ENCODE measurements at regions not wholly inside any gene's neighbourhood (a gene's known extent, or its start where the extent isn't known, plus 50 kb on each side); places are given as distances from the start of the nearest gene placed in this dataset.

DNA sequence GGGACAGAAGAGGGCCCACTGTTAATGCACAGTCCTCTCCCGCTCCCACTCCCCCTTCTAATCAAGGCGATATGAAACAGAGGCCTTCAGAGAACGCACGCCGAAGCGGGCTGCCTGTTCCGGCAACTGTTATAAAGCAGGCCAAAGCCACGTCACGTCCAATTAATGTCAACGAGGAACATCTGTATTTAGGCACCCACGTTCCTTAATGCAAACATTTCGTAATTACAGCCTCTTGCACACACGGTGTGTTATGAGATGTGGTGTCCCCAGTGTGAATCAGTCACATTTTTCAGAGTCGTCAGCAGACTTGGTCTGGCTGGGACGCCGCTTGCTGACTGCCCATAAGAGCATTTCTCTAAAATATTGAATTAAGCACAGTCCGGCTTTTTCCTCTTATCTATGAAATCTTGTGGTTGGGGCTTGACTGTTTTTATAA lies 339.0 kb downstream of the NSG2 start:
- TF ChIP-seq, protein P1, sequence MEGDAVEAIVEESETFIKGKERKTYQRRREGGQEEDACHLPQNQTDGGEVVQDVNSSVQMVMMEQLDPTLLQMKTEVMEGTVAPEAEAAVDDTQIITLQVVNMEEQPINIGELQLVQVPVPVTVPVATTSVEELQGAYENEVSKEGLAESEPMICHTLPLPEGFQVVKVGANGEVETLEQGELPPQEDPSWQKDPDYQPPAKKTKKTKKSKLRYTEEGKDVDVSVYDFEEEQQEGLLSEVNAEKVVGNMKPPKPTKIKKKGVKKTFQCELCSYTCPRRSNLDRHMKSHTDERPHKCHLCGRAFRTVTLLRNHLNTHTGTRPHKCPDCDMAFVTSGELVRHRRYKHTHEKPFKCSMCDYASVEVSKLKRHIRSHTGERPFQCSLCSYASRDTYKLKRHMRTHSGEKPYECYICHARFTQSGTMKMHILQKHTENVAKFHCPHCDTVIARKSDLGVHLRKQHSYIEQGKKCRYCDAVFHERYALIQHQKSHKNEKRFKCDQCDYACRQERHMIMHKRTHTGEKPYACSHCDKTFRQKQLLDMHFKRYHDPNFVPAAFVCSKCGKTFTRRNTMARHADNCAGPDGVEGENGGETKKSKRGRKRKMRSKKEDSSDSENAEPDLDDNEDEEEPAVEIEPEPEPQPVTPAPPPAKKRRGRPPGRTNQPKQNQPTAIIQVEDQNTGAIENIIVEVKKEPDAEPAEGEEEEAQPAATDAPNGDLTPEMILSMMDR (IDR thresholded peaks at IDR 0.05), result no peak
- ATAC-seq (ENCODE audit: insufficient number of reproducible peaks, low FRiP score, low read depth), result no peak
- H3K27ac ChIP-seq, result no peak overlapping the region
- H3K9me3 ChIP-seq, result no peaks in the 10 kb centered on the region
- no peak for DNase-seq (ENCODE audit: low spot score)
- H3K36me3 ChIP-seq, result no peaks in the 10 kb centered on the region
- H3K4me3 ChIP-seq, result no peak overlapping the region
- no peaks in the 10 kb centered on the region for H3K27me3 ChIP-seq (replicated peaks; ENCODE audit: insufficient read depth)
- H3K4me1 ChIP-seq (ENCODE audit: control insufficient read depth in 1 of 2, low read depth in 2 of 2), result peaks cover 0 to 4% of the 10 kb centered on the region in 2 donors

DNA sequence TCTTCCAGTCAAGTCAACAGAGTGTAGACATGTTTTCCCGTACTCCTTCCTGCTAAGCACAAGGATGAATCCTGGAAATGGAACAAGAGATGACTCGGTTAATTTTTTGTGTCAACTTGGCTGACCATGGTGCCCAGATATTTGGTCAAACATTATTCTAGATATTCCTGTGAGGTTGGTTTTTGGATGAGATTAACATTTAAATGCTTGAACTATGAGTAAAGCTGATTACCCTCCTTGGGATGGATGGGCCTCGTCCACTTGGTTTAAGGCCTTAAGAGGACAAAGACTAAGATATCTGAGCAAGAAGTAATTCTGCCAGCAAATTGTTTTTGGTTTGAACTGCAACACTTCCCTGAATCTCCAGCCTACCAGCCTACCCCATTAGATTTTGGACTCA lies 338.1 kb upstream of the MSX2 start:
- Histone ChIP-seq H3K4me1 (ENCODE audit: control insufficient read depth in 1 of 2, low read depth in 2 of 2) (peaks cover 0 to 4% of the 10 kb centered on the region in 2 donors), H3K36me3 (no peaks in the 10 kb centered on the region), H3K4me3 (no peak overlapping the region), H3K27me3 (replicated peaks; ENCODE audit: insufficient read depth) (no peaks in the 10 kb centered on the region), H3K9me3 (no peaks in the 10 kb centered on the region), H3K27ac (no peak overlapping the region)
- DNase-seq (ENCODE audit: low spot score) (no peak), ATAC-seq (ENCODE audit: insufficient number of reproducible peaks, low FRiP score, low read depth) (no peak)
- TF ChIP-seq, protein P1 (IDR thresholded peaks at IDR 0.05), result no peak

DNA sequence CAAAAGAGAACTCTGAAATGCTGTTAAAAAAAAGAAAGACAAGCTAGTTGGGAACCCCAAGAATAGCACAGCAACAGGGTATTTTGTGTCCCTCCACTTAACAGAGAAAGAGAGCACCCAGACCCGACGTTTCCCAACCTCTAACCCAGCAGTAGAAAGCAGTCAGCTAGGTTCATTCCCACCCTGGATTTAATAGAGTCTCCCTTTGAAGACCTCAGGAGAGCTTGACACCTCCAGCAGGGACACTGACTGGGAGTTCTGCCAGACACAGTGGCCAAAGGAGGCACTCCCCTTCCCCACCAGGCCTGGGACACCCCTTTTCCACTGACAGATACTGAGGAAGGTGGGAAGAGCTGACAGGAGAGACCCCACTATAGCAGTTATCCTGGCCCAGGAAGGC lies 337.5 kb upstream of the MSX2 start:
- Histone ChIP-seq H3K27me3 (replicated peaks; ENCODE audit: insufficient read depth) (no peaks in the 10 kb centered on the region), H3K27ac (peak overlapping the region in 1 of 2 donors; percentile 67), H3K4me1 (ENCODE audit: control insufficient read depth in 1 of 2, low read depth in 2 of 2) (peaks cover 0 to 4% of the 10 kb centered on the region in 2 donors), H3K9me3 (no peaks in the 10 kb centered on the region), H3K36me3 (no peaks in the 10 kb centered on the region), H3K4me3 (no peak overlapping the region)
- DNase-seq (ENCODE audit: low spot score) (no peak), ATAC-seq (ENCODE audit: insufficient number of reproducible peaks, low FRiP score, low read depth) (no peak)
- TF ChIP-seq, protein P1 (IDR thresholded peaks at IDR 0.05), result no peak

DNA sequence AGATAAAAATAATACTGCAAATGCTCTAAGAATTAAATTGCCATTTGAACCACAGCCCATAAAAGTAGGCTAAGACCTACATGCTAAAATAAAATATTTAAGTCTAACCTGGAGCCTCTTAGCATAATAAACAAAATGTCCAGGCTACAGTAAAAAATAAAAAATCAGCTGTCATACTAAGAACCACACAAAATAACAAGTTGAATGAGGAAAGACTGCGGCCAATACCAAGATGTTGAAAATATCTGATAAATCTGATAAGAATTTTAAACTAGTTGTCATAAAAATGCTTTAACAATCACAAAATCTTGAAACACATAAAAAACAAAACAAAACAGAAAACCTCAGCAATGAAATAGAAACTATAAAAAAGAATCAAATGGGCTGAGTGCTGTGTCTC lies 336.9 kb upstream of the MSX2 start:
- TF ChIP-seq, protein P1 (IDR thresholded peaks at IDR 0.05), result no peak
- Histone ChIP-seq H3K36me3 (no peaks in the 10 kb centered on the region), H3K9me3 (no peaks in the 10 kb centered on the region), H3K27me3 (replicated peaks; ENCODE audit: insufficient read depth) (no peaks in the 10 kb centered on the region), H3K27ac (peak overlapping the region in 1 of 2 donors; percentile 67), H3K4me1 (ENCODE audit: control insufficient read depth in 1 of 2, low read depth in 2 of 2) (peaks cover 0 to 4% of the 10 kb centered on the region in 2 donors), H3K4me3 (no peak overlapping the region)
- no peak for DNase-seq (ENCODE audit: low spot score)
- ATAC-seq (ENCODE audit: insufficient number of reproducible peaks, low FRiP score, low read depth), result no peak

DNA sequence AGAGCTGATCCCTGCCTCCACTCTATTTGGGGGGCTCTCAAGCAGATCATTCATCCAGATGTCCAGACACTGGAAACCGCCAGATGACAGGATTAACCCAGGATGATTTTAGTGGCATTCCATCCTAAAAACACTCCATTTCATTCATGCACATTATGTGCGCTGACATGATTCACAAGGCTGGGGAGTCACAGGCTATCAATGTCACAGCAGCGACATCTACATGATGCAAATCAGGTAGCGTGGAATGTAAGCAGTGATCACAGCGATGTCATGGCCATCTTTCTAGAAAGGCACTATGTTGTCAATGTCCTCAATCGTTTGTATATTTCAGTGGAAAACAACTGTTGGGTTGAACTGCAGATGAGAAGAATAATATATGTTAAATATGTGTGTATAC lies 331.5 kb upstream of the MSX2 start:
- H3K27me3 ChIP-seq (replicated peaks; ENCODE audit: insufficient read depth), result no peaks in the 10 kb centered on the region
- DNase-seq (ENCODE audit: low spot score) (no peak), ATAC-seq (ENCODE audit: insufficient number of reproducible peaks, low FRiP score, low read depth) (no peak)
- H3K9me3 ChIP-seq, result no peaks in the 10 kb centered on the region
- TF ChIP-seq, protein P1 (IDR thresholded peaks at IDR 0.05), result no peak
- H3K4me3 ChIP-seq, result no peak overlapping the region
- H3K36me3 ChIP-seq, result no peaks in the 10 kb centered on the region
- no peak overlapping the region for H3K27ac ChIP-seq
- no peaks in the 10 kb centered on the region for H3K4me1 ChIP-seq (ENCODE audit: control insufficient read depth in 1 of 2, low read depth in 2 of 2)

All from thoracic aorta (tissue), 2 donors.